ENCODE measurements at regions not wholly inside any gene's neighbourhood (a gene's known extent, or its start where the extent isn't known, plus 50 kb on each side); places are given as distances from the start of the nearest gene placed in this dataset.

- ChIA-PET CTCF (no interaction called here), POLR2A (no interaction called here)
- Histone ChIP-seq H3K4me1 (ENCODE audit: control extremely low read depth in 1 of 4, control insufficient read depth in 4 of 4, insufficient read depth in 4 of 4, low read length in 3 of 4) (no peaks in the 10 kb centered on the region), H3K4me3 (ENCODE audit: control insufficient read depth in 1 of 7, extremely low read depth in 1 of 7, insufficient read depth in 4 of 7, low read depth in 2 of 7, low read length in 6 of 7) (no peak overlapping the region), H3K27me3 (replicated peaks in 2 of 5; ENCODE audit: control insufficient read depth in 4 of 5, insufficient read depth in 5 of 5, low read length in 4 of 5) (peaks cover 0 to 2% (median 0%) of the 10 kb centered on the region in 5 experiments), H3K36me3 (ENCODE audit: control insufficient read depth in 4 of 4, insufficient read depth in 4 of 4, low read length in 3 of 4) (no peaks in the 10 kb centered on the region), H3K27ac (ENCODE audit: insufficient read depth in 1 of 2, low read depth in 1 of 2, low read length in 2 of 2, poor library complexity in 1 of 2, severe bottlenecking in 2 of 2) (no peak overlapping the region), H3K9me3 (ENCODE audit: control extremely low read depth in 1 of 5, control insufficient read depth in 4 of 5, insufficient read depth in 2 of 5, low read depth in 1 of 5, low read length in 4 of 5) (no peaks in the 10 kb centered on the region)
- no peak for DNase-seq
- WGBS (ENCODE audit: insufficient coverage), result 100% methylated on average over 1 of the region's 3 CpGs
Observed at GRCh38 chr7:91777522-91777921, 103.0 kb downstream of the MTERF1 start.

DNA sequence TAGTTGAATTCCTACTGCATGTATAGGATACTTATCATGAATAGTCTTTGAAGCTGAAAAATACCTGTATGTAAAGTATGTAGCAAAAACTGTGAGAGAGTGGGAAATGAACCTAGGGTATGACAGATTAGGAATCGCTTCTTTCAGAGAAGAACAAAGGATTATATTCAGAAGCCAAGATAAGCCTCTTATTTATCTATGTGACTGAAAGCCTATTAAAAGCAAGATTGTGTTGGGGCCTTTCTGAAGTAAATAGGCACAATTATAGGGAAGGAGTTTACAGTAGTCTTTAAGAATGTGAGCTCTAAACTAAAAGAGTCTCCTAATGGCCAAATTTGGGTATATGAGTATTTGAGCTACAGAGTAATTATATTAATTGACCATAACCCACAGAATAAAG, 102.1 kb downstream of the MTERF1 start:
- Histone ChIP-seq H3K4me3 (ENCODE audit: control insufficient read depth in 1 of 7, extremely low read depth in 1 of 7, insufficient read depth in 4 of 7, low read depth in 2 of 7, low read length in 6 of 7) (no peak overlapping the region), H3K27ac (ENCODE audit: insufficient read depth in 1 of 2, low read depth in 1 of 2, low read length in 2 of 2, poor library complexity in 1 of 2, severe bottlenecking in 2 of 2) (no peak overlapping the region), H3K9me3 (ENCODE audit: control extremely low read depth in 1 of 5, control insufficient read depth in 4 of 5, insufficient read depth in 2 of 5, low read depth in 1 of 5, low read length in 4 of 5) (no peaks in the 10 kb centered on the region), H3K27me3 (replicated peaks in 2 of 5; ENCODE audit: control insufficient read depth in 4 of 5, insufficient read depth in 5 of 5, low read length in 4 of 5) (peaks cover 0 to 2% (median 0%) of the 10 kb centered on the region in 5 experiments), H3K36me3 (ENCODE audit: control insufficient read depth in 4 of 4, insufficient read depth in 4 of 4, low read length in 3 of 4) (no peaks in the 10 kb centered on the region), H3K4me1 (ENCODE audit: control extremely low read depth in 1 of 4, control insufficient read depth in 4 of 4, insufficient read depth in 4 of 4, low read length in 3 of 4) (no peaks in the 10 kb centered on the region)
- POLR2A ChIA-PET, result interaction anchor here (0.7 kb wide), 1 partner anchor 10 kb away, joined by 3 read pairs; no protein-coding TSS in a partner anchor
- CTCF ChIA-PET, result interaction anchor here (0.9 kb wide), 1 partner anchor 26 kb away, joined by 3 read pairs; no protein-coding TSS in a partner anchor
- no peak for DNase-seq
- WGBS (ENCODE audit: insufficient coverage), result 100% methylated on average over 1 of the region's 1 CpG

- no peaks in the 10 kb centered on the region for H3K36me3 ChIP-seq (ENCODE audit: control insufficient read depth in 4 of 4, insufficient read depth in 4 of 4, low read length in 3 of 4)
- no peak overlapping the region for H3K4me3 ChIP-seq (ENCODE audit: control insufficient read depth in 1 of 7, extremely low read depth in 1 of 7, insufficient read depth in 4 of 7, low read depth in 2 of 7, low read length in 6 of 7)
- peaks cover 0 to 2% (median 0%) of the 10 kb centered on the region in 5 experiments for H3K27me3 ChIP-seq (replicated peaks in 2 of 5; ENCODE audit: control insufficient read depth in 4 of 5, insufficient read depth in 5 of 5, low read length in 4 of 5)
- whole genome bisulfite sequencing (ENCODE audit: insufficient coverage), result 100% methylated on average over 3 of the region's 5 CpGs
- POLR2A ChIA-PET, result no interaction called here
- no peak for DNase-seq
- no peaks in the 10 kb centered on the region for H3K9me3 ChIP-seq (ENCODE audit: control extremely low read depth in 1 of 5, control insufficient read depth in 4 of 5, insufficient read depth in 2 of 5, low read depth in 1 of 5, low read length in 4 of 5)
- CTCF ChIA-PET, result no interaction called here
- no peak overlapping the region for H3K27ac ChIP-seq (ENCODE audit: insufficient read depth in 1 of 2, low read depth in 1 of 2, low read length in 2 of 2, poor library complexity in 1 of 2, severe bottlenecking in 2 of 2)
- no peaks in the 10 kb centered on the region for H3K4me1 ChIP-seq (ENCODE audit: control extremely low read depth in 1 of 4, control insufficient read depth in 4 of 4, insufficient read depth in 4 of 4, low read length in 3 of 4)
Observed at GRCh38 chr7:91780521-91780920, 100.0 kb downstream of the MTERF1 start.

DNA sequence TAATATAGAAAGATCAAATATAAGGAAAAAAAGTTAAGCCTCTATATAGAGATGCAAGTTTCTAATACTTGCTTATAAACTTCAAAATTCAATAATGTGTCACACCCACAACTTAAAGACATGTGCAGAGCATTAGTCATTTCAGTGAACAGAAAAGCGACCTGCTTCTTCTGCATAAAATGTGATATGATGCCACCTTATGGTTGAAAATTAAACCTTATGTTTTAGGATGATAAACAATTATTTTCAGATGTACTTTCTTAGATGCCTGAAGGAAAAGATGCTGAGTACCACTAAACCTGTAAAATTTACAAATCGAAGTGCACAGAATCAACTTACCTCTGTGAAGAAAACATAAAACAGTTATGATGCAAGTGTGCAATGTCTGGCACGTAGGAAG, 96.0 kb downstream of the MTERF1 start:
- Histone ChIP-seq H3K27ac (ENCODE audit: insufficient read depth in 1 of 2, low read depth in 1 of 2, low read length in 2 of 2, poor library complexity in 1 of 2, severe bottlenecking in 2 of 2) (no peak overlapping the region), H3K4me1 (ENCODE audit: control extremely low read depth in 1 of 4, control insufficient read depth in 4 of 4, insufficient read depth in 4 of 4, low read length in 3 of 4) (no peaks in the 10 kb centered on the region), H3K9me3 (ENCODE audit: control extremely low read depth in 1 of 5, control insufficient read depth in 4 of 5, insufficient read depth in 2 of 5, low read depth in 1 of 5, low read length in 4 of 5) (no peaks in the 10 kb centered on the region), H3K27me3 (replicated peaks in 2 of 5; ENCODE audit: control insufficient read depth in 4 of 5, insufficient read depth in 5 of 5, low read length in 4 of 5) (no peaks in the 10 kb centered on the region), H3K4me3 (ENCODE audit: control insufficient read depth in 1 of 7, extremely low read depth in 1 of 7, insufficient read depth in 4 of 7, low read depth in 2 of 7, low read length in 6 of 7) (no peak overlapping the region), H3K36me3 (ENCODE audit: control insufficient read depth in 4 of 4, insufficient read depth in 4 of 4, low read length in 3 of 4) (no peaks in the 10 kb centered on the region)
- WGBS (ENCODE audit: insufficient coverage), result no CpG with 5 or more reads among the region's 3 CpGs
- DNase-seq, result peak; percentile 18 to 56 (median 46)
- POLR2A ChIA-PET, result no interaction called here
- CTCF ChIA-PET, result interaction anchor here (0.8 to 1.6 kb wide), 6 partner anchors 9 to 709 kb away, joined by 3 to 8 read pairs (median 4); no protein-coding TSS in a partner anchor

DNA sequence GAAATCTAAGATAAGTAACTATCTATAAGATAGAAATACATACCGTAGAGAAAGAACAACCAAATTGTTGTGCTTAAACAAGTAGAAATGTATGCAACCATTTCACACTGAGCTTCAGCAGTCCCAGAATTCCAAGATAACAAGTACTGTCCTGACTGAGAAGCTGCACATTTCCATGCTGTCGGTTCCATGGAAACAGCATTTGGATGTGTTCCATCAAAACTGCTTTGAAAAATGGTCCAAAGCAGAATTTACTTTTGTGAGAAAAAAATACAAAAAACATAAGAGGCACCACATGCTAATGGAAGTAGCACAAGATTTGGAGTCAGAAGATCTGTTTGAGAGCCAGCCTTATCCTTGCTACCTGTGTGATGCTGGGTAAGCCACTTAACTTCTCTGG, 92.6 kb downstream of the MTERF1 start:
- POLR2A ChIA-PET, result no interaction called here
- no peaks in the 10 kb centered on the region for H3K4me1 ChIP-seq (ENCODE audit: control extremely low read depth in 1 of 4, control insufficient read depth in 4 of 4, insufficient read depth in 4 of 4, low read length in 3 of 4)
- no peaks in the 10 kb centered on the region for H3K9me3 ChIP-seq (ENCODE audit: control extremely low read depth in 1 of 5, control insufficient read depth in 4 of 5, insufficient read depth in 2 of 5, low read depth in 1 of 5, low read length in 4 of 5)
- DNase-seq, result no peak
- no peaks in the 10 kb centered on the region for H3K36me3 ChIP-seq (ENCODE audit: control insufficient read depth in 4 of 4, insufficient read depth in 4 of 4, low read length in 3 of 4)
- H3K27me3 ChIP-seq (replicated peaks in 2 of 5; ENCODE audit: control insufficient read depth in 4 of 5, insufficient read depth in 5 of 5, low read length in 4 of 5), result no peaks in the 10 kb centered on the region
- H3K4me3 ChIP-seq (ENCODE audit: control insufficient read depth in 1 of 7, extremely low read depth in 1 of 7, insufficient read depth in 4 of 7, low read depth in 2 of 7, low read length in 6 of 7), result no peak overlapping the region
- CTCF ChIA-PET, result no interaction called here
- 100% methylated on average over 1 of the region's 2 CpGs for WGBS (ENCODE audit: insufficient coverage)
- no peak overlapping the region for H3K27ac ChIP-seq (ENCODE audit: insufficient read depth in 1 of 2, low read depth in 1 of 2, low read length in 2 of 2, poor library complexity in 1 of 2, severe bottlenecking in 2 of 2)

DNA sequence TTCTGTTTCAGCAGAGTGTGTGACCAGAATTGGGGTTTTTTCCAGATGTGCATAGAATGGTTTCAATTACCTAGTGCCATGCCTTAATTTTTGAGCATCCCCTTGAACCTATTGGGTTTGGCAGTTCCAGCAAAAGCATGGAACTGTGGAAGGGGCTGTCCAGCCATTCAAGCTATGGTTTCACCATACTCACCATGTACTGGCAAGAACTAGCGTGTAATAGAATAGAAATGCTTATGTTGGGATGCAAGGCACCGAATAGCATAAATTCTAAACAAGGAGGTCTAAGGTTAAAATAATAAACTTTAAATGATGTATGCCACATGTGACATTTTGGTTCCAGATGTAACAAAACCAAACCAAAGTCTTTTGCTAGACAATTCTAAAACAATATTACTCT, 91.4 kb downstream of the MTERF1 start:
- Histone ChIP-seq H3K4me3 (ENCODE audit: control insufficient read depth in 1 of 7, extremely low read depth in 1 of 7, insufficient read depth in 4 of 7, low read depth in 2 of 7, low read length in 6 of 7) (no peak overlapping the region), H3K4me1 (ENCODE audit: control extremely low read depth in 1 of 4, control insufficient read depth in 4 of 4, insufficient read depth in 4 of 4, low read length in 3 of 4) (no peaks in the 10 kb centered on the region), H3K27ac (ENCODE audit: insufficient read depth in 1 of 2, low read depth in 1 of 2, low read length in 2 of 2, poor library complexity in 1 of 2, severe bottlenecking in 2 of 2) (no peak overlapping the region), H3K27me3 (replicated peaks in 2 of 5; ENCODE audit: control insufficient read depth in 4 of 5, insufficient read depth in 5 of 5, low read length in 4 of 5) (no peaks in the 10 kb centered on the region), H3K9me3 (ENCODE audit: control extremely low read depth in 1 of 5, control insufficient read depth in 4 of 5, insufficient read depth in 2 of 5, low read depth in 1 of 5, low read length in 4 of 5) (no peaks in the 10 kb centered on the region), H3K36me3 (ENCODE audit: control insufficient read depth in 4 of 4, insufficient read depth in 4 of 4, low read length in 3 of 4) (no peaks in the 10 kb centered on the region)
- ChIA-PET POLR2A (interaction anchor here (0.6 kb wide), 1 partner anchor 10 kb away, joined by 3 read pairs; no protein-coding TSS in a partner anchor), CTCF (no interaction called here)
- DNase-seq, result no peak
- no CpG with 5 or more reads among the region's 2 CpGs for WGBS (ENCODE audit: insufficient coverage)

DNA sequence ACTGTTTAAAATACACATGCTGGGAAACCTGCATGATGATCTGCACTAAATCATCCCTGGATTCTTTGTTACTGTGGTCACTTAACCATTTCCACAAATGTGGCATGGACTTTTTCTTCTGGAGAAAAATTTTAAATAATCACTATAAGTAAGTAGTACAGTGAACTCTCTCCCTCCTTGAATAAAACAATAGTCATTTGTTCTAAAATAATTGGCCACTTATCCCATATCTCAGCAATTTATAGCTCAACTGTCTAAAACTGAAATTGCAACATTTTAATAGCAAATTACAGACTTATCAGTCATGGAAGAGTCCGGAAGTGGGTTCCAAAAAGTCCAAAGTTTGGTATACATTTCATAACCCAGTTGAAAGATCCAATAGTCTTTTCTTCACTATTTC, 90.9 kb downstream of the MTERF1 start:
- no CpG with 5 or more reads among the region's 1 CpG for WGBS (ENCODE audit: insufficient coverage)

More for the DNA sequence above, 90.9 kb downstream of the MTERF1 start:
- H3K4me3 ChIP-seq (ENCODE audit: control insufficient read depth in 1 of 7, extremely low read depth in 1 of 7, insufficient read depth in 4 of 7, low read depth in 2 of 7, low read length in 6 of 7), result no peak overlapping the region
- H3K36me3 ChIP-seq (ENCODE audit: control insufficient read depth in 4 of 4, insufficient read depth in 4 of 4, low read length in 3 of 4), result no peaks in the 10 kb centered on the region
- no peaks in the 10 kb centered on the region for H3K27me3 ChIP-seq (replicated peaks in 2 of 5; ENCODE audit: control insufficient read depth in 4 of 5, insufficient read depth in 5 of 5, low read length in 4 of 5)
- CTCF ChIA-PET, result no interaction called here
- H3K4me1 ChIP-seq (ENCODE audit: control extremely low read depth in 1 of 4, control insufficient read depth in 4 of 4, insufficient read depth in 4 of 4, low read length in 3 of 4), result no peaks in the 10 kb centered on the region
- no peaks in the 10 kb centered on the region for H3K9me3 ChIP-seq (ENCODE audit: control extremely low read depth in 1 of 5, control insufficient read depth in 4 of 5, insufficient read depth in 2 of 5, low read depth in 1 of 5, low read length in 4 of 5)
- H3K27ac ChIP-seq (ENCODE audit: insufficient read depth in 1 of 2, low read depth in 1 of 2, low read length in 2 of 2, poor library complexity in 1 of 2, severe bottlenecking in 2 of 2), result no peak overlapping the region
- POLR2A ChIA-PET, result no interaction called here
- DNase-seq, result no peak

Measured in common myeloid progenitor, CD34-positive (primary cell).